ENCODE measurements at regions not wholly inside any gene's neighbourhood (a gene's known extent, or its start where the extent isn't known, plus 50 kb on each side); places are given as distances from the start of the nearest gene placed in this dataset.
"Not testable (repeated sequence)": the region's sequence is repeated elsewhere in the genome, so short reads cannot be mapped to it uniquely, and the experiment has no call there.

DNA sequence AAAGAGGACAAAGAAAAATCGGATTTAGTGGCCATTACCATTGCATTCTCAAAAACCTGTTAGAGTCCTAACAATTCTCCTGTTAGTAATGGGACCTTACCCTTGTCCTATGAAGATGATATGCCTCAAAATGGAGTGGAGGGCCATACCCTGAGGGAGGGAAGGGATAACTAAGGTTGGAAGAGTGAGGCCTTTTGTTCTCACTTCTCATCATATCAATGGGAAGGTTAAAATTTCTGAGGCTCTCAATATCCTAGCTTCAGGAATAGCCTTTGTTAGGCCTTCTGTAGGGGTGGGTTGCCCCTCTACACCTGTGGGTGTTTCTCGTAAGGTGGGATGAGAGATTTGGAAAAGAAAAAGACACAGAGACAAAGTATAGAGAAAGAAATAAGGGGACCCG is 109.4 kb upstream of the SGIP1 start:
- not testable (repeated sequence) for DNase-seq

- no peak for DNase-seq
These were observed 107.6 kb upstream of the SGIP1 start for GRCh38 chr1:66426239-66426853.

DNA sequence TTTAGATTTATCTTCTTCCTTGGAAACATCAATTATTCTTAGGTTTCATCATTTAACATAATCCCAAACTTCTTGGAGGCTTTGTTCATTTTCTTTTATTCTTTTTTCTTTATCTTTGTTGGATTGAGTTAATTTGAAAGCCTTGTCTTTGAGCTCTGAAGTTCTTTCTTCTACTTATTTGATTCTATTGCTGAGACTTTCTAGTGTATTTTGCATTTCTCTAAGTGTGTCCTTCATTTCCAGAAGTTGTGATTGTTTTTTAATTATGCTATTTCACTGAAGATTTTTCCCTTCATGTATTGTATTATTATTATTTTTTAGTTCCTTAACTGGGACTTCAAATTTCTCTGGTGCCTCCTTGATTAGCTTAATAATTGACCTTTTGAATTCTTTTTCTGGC is 103.1 kb upstream of the SGIP1 start:
- not testable (repeated sequence) for DNase-seq

- no peak for DNase-seq
These were observed 102.0 kb upstream of the SGIP1 start for GRCh38 chr1:66431999-66432398.

DNA sequence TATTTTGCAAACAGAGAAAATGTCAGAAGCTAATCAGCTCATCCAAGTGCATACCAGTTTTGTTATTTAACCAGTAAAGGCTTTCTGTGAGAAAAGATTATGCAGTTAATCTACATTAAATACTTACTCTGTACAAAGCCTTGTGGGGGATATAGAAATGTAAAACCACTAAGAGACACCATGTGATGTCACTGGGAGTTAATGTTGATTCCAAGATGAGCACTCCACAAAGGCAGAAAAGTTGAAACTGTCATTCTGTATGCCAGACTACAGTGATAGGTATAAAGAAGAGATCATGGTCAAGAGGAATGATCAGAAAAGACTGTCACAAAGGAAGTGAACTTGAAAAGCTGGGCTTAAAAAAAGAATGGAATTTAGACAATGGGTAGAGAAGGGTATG is 100.3 kb upstream of the SGIP1 start:
- no peak for DNase-seq

DNA sequence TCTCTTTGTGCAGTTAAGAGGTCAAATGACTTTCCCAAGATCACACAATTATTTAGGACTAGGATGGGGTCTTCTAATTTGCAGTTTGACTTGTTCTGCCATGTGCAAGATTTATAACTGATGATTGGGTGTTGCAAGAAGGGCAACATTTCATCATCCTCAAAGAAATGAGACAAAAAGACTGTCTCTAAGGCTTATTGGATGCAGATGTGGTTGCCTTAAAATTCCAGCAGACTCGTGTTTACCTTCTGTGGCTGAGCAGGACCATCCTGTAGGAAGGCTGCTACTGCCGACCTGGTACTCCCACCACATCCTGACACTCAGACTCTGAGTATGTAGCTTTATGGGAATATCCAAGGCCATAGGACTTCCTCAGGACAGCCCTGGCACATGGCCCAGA is 99.9 kb upstream of the SGIP1 start:
- no peak for DNase-seq

DNA sequence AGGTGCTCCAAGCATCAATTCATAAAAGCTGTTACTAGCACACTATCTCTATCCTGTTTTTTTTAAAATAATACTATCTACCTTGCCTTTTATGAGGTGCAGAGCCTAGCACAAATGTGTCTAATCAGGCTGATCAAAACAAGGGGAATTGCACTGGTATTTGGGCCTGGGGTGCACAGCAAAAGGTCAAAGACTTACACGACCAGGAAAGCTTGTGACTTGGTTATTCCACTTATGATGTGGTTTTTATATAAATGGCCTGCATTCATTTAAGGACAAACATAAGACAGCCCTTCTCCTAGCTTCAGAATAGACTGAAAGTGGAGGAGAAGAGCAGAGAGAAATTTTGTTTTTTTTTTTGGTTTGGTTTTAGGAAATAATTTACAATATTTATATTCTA is 98.4 kb upstream of the SGIP1 start:
- no peak for DNase-seq

DNA sequence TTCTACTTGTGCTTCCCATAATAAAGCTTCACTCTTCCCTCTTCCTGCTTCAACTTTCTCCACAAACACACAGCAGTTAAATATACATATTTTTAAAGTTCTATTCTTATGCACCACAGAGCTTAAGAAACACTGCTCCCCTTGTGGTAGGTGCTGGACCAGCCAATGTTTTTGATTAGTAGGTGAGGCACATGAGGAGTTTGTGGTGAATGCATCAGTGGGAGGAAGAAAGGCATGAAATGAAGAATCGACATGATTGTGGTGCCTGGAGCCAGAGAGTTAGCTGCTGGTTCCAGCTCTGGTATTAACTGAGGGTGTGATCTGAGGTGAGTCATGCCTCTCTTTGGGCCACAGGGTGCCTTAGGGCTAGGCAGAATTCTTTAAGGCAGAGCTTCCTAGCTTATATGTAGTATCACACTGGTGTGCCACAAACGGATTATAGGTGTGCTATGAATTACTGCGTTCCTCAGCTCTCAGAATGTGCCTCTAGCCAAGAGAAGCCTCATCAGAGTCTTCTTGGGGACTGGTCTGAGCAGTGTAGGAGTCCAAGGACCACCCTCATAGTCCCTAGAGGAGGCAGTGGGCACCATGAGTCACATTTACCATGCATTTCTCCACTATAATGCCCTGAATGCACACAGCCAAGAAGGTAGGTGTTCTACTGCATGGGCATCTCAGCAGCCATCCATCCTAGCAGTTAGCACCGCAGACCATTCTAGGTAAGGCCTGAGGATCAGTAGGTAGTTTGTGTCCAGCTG is 97.4 kb upstream of the SGIP1 start:
- DNase-seq, result peak; percentile 22

DNA sequence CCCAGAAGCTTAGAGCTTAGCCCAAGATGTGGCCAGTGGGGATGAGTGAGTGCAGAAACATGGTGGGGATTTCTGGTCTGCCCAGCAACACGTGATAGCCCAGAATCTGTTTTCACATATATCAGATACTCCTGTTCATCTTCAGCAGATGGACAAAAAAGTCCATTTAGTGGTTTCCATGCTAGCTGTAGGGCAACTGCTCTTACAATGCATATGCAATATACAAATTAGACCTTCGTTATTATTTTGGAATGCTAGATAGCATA is 96.9 kb upstream of the SGIP1 start:
- no peak for DNase-seq

DNA sequence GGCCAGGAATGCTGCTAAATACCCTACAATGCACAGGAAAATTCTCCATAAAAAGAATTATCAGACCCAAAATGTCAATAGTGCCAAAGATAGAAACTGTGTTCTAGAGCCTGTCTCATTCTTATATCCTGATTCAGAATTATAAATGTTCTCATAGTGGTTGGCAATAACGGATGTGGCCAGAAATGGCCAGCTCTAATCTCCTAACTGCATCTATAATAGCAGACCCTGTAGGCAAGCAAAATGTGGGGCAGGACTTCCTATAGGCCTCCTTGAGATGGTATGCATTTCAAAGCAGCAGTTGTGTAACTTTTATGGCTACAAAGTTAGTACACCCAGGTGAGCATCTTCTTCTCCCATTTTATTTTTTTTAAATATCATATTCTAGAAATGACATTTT is 95.9 kb upstream of the SGIP1 start:
- no peak for DNase-seq

GRCh38 chr1:66438501-66438900 is 95.5 kb upstream of the SGIP1 start:
- peak; percentile 23 for DNase-seq

DNA sequence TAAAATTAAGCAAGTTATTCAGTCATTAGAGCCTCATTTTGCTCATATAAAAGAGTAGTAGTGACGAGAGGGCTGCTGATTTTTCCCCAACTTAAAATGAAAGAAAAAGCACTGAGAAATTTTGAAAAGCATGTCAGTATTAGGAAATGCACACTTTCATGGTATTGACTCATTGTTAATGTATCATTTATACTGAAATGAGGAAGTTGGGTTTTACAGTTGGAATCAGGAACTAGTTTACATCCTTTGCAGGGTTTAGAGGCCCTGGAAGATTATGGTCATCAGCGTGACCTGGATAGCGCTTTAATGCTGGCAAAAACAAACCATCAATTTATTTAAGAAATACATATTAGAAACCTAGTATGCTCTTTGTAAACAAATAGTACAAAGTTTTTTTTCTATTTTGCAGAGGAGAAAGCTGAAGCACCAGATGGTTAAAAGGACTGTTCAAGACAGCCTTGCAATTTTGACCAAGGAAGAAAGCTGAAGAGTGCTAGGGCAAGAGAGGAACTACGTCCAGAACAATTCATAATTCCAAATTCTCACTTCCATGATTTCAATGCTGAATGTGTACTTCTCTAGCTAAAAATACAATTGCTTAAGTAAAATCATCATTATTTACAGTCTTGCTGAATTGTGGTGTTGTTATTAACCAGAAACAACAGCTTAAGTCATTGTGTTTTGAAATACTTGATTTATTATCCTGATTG is 94.8 kb upstream of the SGIP1 start:
- peak; percentile 93 for DNase-seq

DNA sequence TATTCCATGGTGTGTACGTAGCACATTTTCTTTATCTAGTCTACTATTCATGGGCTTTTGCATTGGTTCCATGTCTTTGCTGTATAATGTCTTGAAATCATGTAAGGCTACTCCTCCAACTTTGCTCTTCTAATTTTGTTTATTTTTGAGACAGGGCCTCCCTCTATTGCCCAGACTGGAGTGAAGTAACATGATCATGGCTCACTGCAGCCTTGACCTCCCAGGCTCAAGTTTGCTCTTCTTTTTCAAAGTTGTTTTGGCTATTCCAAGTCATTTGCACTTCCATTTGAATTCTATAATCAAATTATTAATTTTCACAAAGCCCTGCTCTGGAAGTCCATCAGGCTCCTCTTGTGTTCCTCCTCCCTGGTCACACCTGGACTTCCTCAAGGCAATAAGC is 90.2 kb upstream of the SGIP1 start:
- no peak for DNase-seq

GRCh38 chr1:66444438-66445265 is 89.3 kb upstream of the SGIP1 start:
- DNase-seq, result peak; percentile 8

GRCh38 chr1:66445492-66446181 is 88.3 kb upstream of the SGIP1 start:
- DNase-seq, result peak; percentile 82

DNA sequence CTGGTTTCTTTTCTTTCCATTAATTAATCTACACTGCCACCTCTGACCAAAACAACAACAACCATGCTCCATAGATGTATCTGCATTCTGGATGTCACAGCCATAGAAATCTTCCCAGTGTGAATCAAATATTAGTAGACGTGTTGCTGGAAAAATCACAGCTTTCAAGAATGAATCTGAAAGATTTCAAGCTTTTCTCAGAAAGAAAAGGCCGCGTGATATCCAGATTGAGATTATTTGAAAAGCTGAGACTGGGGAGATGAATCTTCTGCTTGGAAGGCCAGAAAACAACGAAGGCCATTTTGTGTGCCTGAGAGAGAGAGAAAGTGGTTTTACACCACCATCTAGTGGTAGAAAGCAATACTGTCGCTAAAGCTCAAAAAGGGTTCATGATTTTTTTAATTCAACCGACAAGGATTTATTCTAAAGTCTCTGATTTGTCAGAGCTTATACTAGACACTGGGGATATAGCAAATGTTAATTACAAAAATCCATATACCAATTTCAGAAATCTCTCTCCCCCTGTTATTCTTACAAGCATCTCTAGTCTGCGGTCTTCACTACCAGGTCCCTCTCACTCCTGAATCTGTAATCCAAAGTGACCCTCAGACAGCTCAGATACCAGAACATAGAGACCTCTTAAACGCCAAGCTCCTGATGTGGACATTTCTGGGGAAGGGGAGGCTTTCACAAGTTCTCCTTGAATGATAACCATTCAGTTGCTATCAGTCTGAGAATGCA is 87.5 kb upstream of the SGIP1 start:
- peak; percentile 88 for DNase-seq

DNA sequence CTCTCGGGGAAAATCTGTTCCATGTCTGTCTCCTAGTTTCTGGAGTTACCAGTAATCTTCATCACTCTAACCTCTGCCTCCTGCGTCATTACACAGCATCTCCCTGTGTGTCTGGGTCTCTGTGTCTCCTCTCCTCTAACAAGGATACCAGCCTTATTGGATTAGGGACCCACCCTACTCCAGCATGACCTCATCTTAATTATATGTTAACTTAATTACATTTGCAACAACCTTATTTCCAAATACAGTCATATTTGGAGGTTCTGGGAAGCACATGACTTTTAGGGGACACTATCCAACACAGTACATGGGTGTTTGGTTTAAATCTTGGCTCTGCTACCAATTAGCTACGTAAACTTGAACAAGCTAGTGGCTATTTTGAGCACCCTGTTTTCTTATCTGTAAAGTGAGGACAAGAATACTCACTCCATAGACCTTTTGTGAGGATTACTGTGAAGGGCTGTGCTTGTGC is 83.9 kb upstream of the SGIP1 start:
- DNase-seq, result no peak

- no peak for DNase-seq
These were observed 83.1 kb upstream of the SGIP1 start for GRCh38 chr1:66450847-66451246.

- no peak for DNase-seq
These were observed 81.8 kb upstream of the SGIP1 start for GRCh38 chr1:66452162-66452561.

GRCh38 chr1:66452982-66453381 is 81.0 kb upstream of the SGIP1 start:
- DNase-seq, result no peak

DNA sequence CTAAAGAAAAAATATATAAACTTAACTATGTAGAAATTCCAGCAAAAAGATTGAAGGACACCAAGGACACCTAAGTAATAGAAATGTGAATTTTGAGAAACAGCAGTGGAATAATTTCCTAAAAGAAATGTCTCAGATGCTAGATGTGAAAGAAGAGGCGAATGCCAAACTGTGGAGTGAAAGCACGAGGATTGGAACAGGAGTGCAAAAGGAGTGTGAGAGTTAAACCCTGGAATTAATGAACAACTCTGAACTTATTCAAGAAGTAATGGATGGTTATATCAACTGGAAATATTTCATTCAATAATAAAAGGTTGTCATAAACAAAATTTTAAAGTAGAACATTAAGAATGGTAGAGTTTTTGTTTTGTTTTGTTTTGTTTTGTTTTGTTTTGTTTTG is 78.5 kb upstream of the SGIP1 start:
- DNase-seq, result no peak

DNA sequence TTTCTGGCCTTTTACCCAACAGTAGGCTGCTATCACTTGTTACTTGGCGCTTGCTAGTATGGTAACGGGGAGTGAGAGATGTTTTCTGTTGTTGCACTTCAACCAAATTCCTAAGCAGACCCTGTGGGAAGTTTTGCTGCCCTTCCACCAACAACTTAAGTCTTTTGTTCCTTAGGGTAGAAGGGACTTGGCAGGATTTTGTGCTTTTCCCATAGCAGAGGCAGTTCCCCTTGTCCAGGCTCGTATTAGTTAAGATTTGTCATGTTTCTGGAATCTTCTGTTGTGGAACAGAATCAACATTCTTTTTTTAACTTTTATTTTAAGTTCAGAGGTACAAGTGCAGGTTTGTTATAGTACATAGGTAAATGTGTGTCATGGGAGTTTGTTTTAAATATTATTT is 73.2 kb upstream of the SGIP1 start:
- no peak for DNase-seq
